ENCODE measurements at regions not wholly inside any gene's neighbourhood (a gene's known extent, or its start where the extent isn't known, plus 50 kb on each side); places are given as distances from the start of the nearest gene placed in this dataset.

GRCh38 chr18:71707400-71707799 is 836.7 kb downstream of the CBLN2 start:
- DNase-seq = no peak

- no peak for DNase-seq
Observed at GRCh38 chr18:71689416-71690160, 854.6 kb downstream of the CBLN2 start.

DNA sequence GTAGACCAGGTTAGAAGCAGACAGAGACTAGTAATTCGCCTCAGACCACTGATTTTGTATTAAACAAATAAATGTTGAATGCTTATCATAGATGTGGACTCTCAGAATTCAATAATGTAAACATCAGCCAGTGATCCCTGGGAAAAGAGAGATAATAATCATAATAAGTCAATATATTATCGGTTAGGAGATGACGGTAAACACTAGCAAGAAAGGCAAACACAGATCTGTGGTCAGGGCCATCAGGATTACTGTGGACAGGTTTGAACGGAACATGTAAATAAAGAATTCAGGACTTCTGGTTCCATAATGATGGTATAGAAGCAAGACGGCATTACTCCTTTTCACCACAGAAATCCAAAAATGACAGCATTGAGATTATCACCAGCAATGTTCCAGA is 861.6 kb downstream of the CBLN2 start:
- no peak for DNase-seq

- no peak for DNase-seq
Observed at GRCh38 chr18:71678144-71678543, 866.0 kb downstream of the CBLN2 start.

DNA sequence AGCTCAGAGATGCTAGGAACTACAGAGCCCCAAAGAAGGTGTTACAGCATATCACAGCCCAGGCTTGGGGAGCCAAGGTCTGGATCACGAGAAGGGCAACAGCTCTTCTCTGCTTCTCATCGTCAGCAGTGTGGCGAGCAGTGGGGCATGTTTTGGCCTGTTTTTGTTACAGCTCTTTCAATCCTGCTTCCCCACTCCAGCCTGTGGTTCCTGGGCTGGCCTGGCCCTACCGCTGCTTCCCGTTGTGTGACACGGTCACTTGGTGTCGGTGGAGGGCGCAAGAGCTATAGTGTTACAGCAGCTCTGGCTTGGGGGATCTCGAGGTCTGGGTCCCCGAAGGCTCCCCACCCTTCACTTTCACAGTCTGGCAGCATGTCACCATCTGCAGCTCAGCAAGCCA is 870.2 kb downstream of the CBLN2 start:
- DNase-seq = no peak

- no peak for DNase-seq
Observed at GRCh38 chr18:71673498-71673897, 870.6 kb downstream of the CBLN2 start.

DNA sequence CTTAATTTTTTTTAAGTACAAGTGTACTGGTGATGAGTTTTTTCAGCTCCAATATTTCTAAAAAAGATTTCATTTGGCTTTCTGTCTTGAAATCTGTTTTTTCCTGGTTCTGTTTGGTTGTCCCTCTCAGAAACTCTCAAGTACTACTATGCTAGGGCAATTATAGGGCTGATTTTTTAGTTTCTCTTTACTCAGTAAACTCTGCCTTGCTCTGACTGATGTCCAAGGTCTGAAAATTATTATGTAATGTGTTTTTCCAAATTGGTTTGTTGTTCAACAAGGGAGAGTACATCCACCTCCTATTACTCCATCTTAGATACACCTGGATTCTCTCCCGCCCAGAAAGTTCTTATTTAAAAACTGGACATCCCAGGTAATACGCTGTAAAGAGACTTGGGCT is 877.7 kb downstream of the CBLN2 start:
- DNase-seq = no peak

DNA sequence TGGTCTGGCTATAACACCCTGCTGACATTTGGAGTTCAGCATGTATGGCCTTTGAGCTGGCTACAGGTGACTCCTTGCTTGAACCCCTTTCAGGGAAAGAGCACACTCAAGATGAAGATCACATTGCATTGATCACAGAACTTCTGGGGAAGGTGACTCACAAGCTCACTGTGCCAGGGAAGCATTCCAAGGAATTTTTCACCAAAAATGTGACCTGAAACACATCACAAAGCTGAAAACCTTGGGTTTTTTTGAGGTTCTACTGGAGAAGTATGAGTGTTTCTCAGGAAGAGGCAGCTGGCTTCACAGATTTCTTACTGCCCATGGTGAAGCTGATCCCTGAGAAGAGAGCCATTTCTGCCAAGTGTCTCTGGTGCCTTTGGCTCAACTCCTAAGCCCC is 879.0 kb downstream of the CBLN2 start:
- DNase-seq = no peak

- DNase-seq = no peak
Observed at GRCh38 chr18:71643822-71644221, 900.3 kb downstream of the CBLN2 start.

- DNase-seq = peak; percentile 55
Observed at GRCh38 chr18:71630696-71631095, 913.4 kb downstream of the CBLN2 start.

GRCh38 chr18:71625556-71626090 is 918.5 kb downstream of the CBLN2 start:
- DNase-seq = no peak

GRCh38 chr18:71598374-71598773 is 945.8 kb downstream of the CBLN2 start:
- DNase-seq = peak; percentile 31

DNA sequence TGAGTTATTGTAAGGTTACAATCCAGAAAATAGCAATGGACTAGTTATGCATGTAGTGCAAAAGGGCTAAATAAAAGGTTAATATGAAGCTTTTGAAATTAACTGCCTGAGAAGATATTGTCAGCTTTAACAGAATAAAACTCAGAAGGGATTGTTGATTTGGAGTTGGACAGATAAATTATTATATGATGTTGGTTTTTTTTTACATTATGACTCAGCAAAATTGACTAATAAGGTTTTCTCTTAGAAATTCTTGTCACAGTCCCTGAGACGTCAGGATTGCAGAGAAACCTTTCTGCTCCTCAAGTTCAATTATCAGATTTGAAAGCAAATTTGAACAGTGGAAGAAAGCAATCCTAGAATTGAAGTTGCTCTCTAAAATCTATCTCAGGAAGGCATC is 946.9 kb downstream of the CBLN2 start:
- no peak for DNase-seq

GRCh38 chr18:71583252-71583651 is 960.9 kb downstream of the CBLN2 start:
- no peak for DNase-seq

GRCh38 chr18:71554686-71555085 is 989.5 kb downstream of the CBLN2 start:
- DNase-seq = no peak

DNA sequence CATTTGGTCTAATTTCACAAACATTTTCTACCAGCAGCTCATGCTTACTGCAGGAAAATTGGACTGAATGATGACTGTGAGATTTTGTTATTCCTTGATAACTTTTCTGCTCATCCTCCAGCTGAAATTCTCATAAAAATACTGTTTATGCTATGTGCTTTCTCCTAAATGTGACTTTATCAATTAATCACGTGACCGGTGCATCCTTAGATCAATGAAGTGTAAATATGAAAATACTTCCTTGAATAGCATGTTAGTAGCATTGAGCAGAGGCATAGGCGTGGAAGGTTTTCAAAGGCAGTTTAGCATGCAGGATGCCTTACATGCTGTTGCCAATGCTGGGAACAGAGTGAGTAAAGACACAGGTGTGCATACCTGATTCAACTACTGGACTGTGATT is 1002.5 kb downstream of the CBLN2 start:
- no peak for DNase-seq

- DNase-seq = peak; percentile 46
Observed at GRCh38 chr18:71529703-71530303, 1014.3 kb downstream of the CBLN2 start.

- DNase-seq = no peak
Observed at GRCh38 chr18:71523483-71524435, 1020.4 kb downstream of the CBLN2 start.

- no peak for DNase-seq
Observed at GRCh38 chr18:71505526-71505925, 1038.6 kb downstream of the CBLN2 start.

GRCh38 chr18:71503222-71503621 is 1040.9 kb downstream of the CBLN2 start:
- DNase-seq = no peak

- peak; percentile 37 for DNase-seq
Observed at GRCh38 chr18:71485611-71486010, 1058.5 kb downstream of the CBLN2 start.

DNA sequence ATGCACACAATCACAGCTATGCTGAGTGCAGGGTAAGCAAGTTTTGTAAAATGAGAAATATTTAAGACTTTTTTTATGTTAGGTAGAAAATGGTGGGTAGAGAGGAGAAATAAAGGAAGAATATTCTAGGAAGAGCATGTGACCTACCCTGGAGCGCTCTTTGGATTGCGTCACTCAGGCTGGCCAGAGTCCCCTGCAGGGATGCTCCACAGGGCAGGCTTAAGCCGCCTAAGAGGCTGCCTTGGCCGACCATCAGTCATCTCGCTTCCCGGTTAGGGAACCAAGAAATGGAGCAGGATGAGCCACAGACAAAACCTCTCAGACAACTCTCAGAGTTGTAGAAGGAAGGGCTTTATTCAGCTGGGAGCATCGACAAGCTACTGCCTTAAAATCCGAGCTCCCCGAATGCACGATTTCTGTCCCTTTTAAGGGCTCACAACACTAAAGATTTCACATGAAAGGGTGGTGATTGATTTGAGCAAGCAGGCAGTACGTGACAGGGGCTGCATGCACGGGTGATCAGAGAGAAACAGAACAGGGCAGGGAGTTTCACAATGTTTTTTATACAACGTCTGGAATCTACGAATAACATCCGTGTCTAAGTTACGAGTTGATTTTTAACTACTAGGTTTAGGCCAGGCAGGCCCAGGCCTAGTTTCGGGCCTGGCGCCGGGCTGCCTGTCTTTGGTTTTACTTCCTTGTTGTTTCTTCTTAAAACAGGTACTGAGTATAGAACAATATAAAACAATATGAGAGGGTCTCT is 1072.0 kb downstream of the CBLN2 start:
- DNase-seq = no peak

DNA sequence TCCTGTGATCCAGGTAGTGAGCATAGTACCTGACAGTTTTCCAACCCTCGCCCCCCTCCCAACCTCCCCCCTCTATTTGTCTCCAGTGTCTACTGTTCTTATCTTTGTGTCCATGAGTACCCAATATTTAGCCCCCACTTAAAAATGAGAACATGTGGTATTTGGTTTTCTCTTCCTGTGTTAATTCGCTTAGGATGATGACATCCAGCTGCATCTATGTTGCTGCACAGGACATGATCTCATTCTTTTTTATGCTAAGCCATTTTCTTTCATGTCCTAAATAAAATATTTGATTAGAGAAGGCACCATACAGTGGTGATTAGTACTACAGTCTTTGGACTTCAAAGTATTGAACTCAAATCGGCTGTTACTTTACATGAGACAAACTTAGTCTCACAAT is 1087.9 kb downstream of the CBLN2 start:
- DNase-seq = no peak

All from NCI-H226 (cell line).